ENCODE measurements at regions not wholly inside any gene's neighbourhood (a gene's known extent, or its start where the extent isn't known, plus 50 kb on each side); places are given as distances from the start of the nearest gene placed in this dataset.

- ATAC-seq (ENCODE audit: insufficient number of reproducible peaks, low FRiP score, low read depth) (no peak), DNase-seq (ENCODE audit: low spot score) (no peak)
- Histone ChIP-seq H3K36me3 (no peaks in the 10 kb centered on the region), H3K9me3 (no peaks in the 10 kb centered on the region), H3K27ac (no peak overlapping the region), H3K27me3 (replicated peaks; ENCODE audit: insufficient read depth) (no peaks in the 10 kb centered on the region), H3K4me1 (ENCODE audit: control insufficient read depth in 1 of 2, low read depth in 2 of 2) (no peaks in the 10 kb centered on the region), H3K4me3 (no peak overlapping the region)
- no peak for TF ChIP-seq CTCF (IDR thresholded peaks at IDR 0.05)
Observed at GRCh38 chr16:9270941-9271340, 179.5 kb downstream of the HAPSTR1 start.

GRCh38 chr16:9271841-9272240 lies 180.4 kb downstream of the HAPSTR1 start:
- Histone ChIP-seq H3K4me3 (no peak overlapping the region), H3K4me1 (ENCODE audit: control insufficient read depth in 1 of 2, low read depth in 2 of 2) (no peaks in the 10 kb centered on the region), H3K9me3 (no peaks in the 10 kb centered on the region), H3K36me3 (no peaks in the 10 kb centered on the region), H3K27ac (no peak overlapping the region), H3K27me3 (replicated peaks; ENCODE audit: insufficient read depth) (no peaks in the 10 kb centered on the region)
- no peak for DNase-seq (ENCODE audit: low spot score)
- no peak for TF ChIP-seq CTCF (IDR thresholded peaks at IDR 0.05)
- no peak for ATAC-seq (ENCODE audit: insufficient number of reproducible peaks, low FRiP score, low read depth)

- Histone ChIP-seq H3K36me3 (no peaks in the 10 kb centered on the region), H3K4me1 (ENCODE audit: control insufficient read depth in 1 of 2, low read depth in 2 of 2) (no peaks in the 10 kb centered on the region), H3K27me3 (replicated peaks; ENCODE audit: insufficient read depth) (no peaks in the 10 kb centered on the region), H3K4me3 (no peak overlapping the region), H3K9me3 (no peaks in the 10 kb centered on the region), H3K27ac (no peak overlapping the region)
- TF ChIP-seq CTCF (IDR thresholded peaks at IDR 0.05): no peak
- ATAC-seq (ENCODE audit: insufficient number of reproducible peaks, low FRiP score, low read depth): no peak
- DNase-seq (ENCODE audit: low spot score): no peak
Observed at GRCh38 chr16:9275377-9275776, 183.9 kb downstream of the HAPSTR1 start.

- no peak overlapping the region for H3K27ac ChIP-seq
- DNase-seq (ENCODE audit: low spot score): no peak
- H3K4me3 ChIP-seq: no peak overlapping the region
- H3K27me3 ChIP-seq (replicated peaks; ENCODE audit: insufficient read depth): no peaks in the 10 kb centered on the region
- TF ChIP-seq CTCF (IDR thresholded peaks at IDR 0.05): no peak
- H3K9me3 ChIP-seq: no peaks in the 10 kb centered on the region
- no peaks in the 10 kb centered on the region for H3K4me1 ChIP-seq (ENCODE audit: control insufficient read depth in 1 of 2, low read depth in 2 of 2)
- no peak for ATAC-seq (ENCODE audit: insufficient number of reproducible peaks, low FRiP score, low read depth)
- no peaks in the 10 kb centered on the region for H3K36me3 ChIP-seq
Observed at GRCh38 chr16:9275816-9276354, 184.4 kb downstream of the HAPSTR1 start.

GRCh38 chr16:9279291-9280068 lies 188.0 kb downstream of the HAPSTR1 start:
- Histone ChIP-seq H3K4me1 (ENCODE audit: control insufficient read depth in 1 of 2, low read depth in 2 of 2) (no peaks in the 10 kb centered on the region), H3K36me3 (no peaks in the 10 kb centered on the region), H3K9me3 (no peaks in the 10 kb centered on the region), H3K4me3 (no peak overlapping the region), H3K27ac (no peak overlapping the region), H3K27me3 (replicated peaks; ENCODE audit: insufficient read depth) (no peaks in the 10 kb centered on the region)
- DNase-seq (ENCODE audit: low spot score): no peak
- no peak for ATAC-seq (ENCODE audit: insufficient number of reproducible peaks, low FRiP score, low read depth)
- TF ChIP-seq CTCF (IDR thresholded peaks at IDR 0.05): no peak
